WTC11 (cell line): ENCODE measurements at regions not wholly inside any gene's neighbourhood (a gene's known extent, or its start where the extent isn't known, plus 50 kb on each side); places are given as distances from the start of the nearest gene placed in this dataset.

Experiments
- ATAC-seq: fragments of 200-7000 bp; cut with Tn5 transposase; 2 replicates; pipeline ENCODE4 v1.10.0; 2021; ENCODE audit warnings: mild to moderate bottlenecking, moderate library complexity
- CTCF ChIA-PET: fragments of 300-600 bp; sonication (Branson Sonifier 250); formaldehyde crosslinking; loops from one replicate; lab custom pipeline; 2021; ENCODE audit warnings: antibody characterized with exemption; lab: Charles Lee
- POLR2A ChIA-PET: fragments of 350-600 bp; sonication (Branson Sonifier 250); formaldehyde crosslinking; loops from one replicate; lab custom pipeline; 2021; ENCODE audit warnings: antibody characterized with exemption; lab: Charles Lee
- DNase-seq: peaks from one replicate; pipeline ENCODE4 v3.0.0; 2021; ENCODE audit warnings: low spot score
- H3K27ac Mint-ChIP-seq: 2 replicates; pipeline ENCODE4 v1.8.0; 2021; ENCODE audit warnings: mixed read lengths
- H3K27me3 Mint-ChIP-seq: 2 replicates; pipeline ENCODE4 v1.8.0; 2021; ENCODE audit warnings: low read depth, mild to moderate bottlenecking, moderate library complexity, mixed read lengths
- H3K36me3 Mint-ChIP-seq: 2 replicates; pipeline ENCODE4 v1.8.0; 2021; ENCODE audit warnings: mixed read lengths
- H3K4me1 Mint-ChIP-seq: 2 replicates; pipeline ENCODE4 v1.8.0; 2022; ENCODE audit warnings: mixed read lengths
- H3K4me3 Mint-ChIP-seq: 2 replicates; pipeline ENCODE4 v1.8.0; 2021; ENCODE audit warnings: mild to moderate bottlenecking, moderate library complexity, mixed read lengths
- H3K9me3 Mint-ChIP-seq: 2 replicates; pipeline ENCODE4 v1.8.0; 2021; ENCODE audit warnings: mixed read lengths
- ATF1 ChIP-seq: sonication (generic); formaldehyde crosslinking; IDR thresholded peaks from 2 replicates; pipeline ENCODE4 v1.8.1; 2023; ENCODE audit warnings: mild to moderate bottlenecking, moderate library complexity, missing genetic modification reagents
- CBFB ChIP-seq: sonication (generic); formaldehyde crosslinking; IDR thresholded peaks from 2 replicates; pipeline ENCODE4 v1.8.1; 2022; ENCODE audit warnings: mild to moderate bottlenecking, low read depth, missing genetic modification reagents
- CREM ChIP-seq: sonication (generic); formaldehyde crosslinking; IDR thresholded peaks from 2 replicates; pipeline ENCODE4 v1.8.1; 2022; ENCODE audit warnings: mild to moderate bottlenecking, missing genetic modification reagents, moderate library complexity
- FOXJ3 ChIP-seq: sonication (generic); formaldehyde crosslinking; IDR thresholded peaks from 2 replicates; pipeline ENCODE4 v1.9.0; 2021; ENCODE audit warnings: missing genetic modification reagents, mild to moderate bottlenecking, borderline replicate concordance
- FOXK1 ChIP-seq: sonication (generic); formaldehyde crosslinking; IDR thresholded peaks from 2 replicates; pipeline ENCODE4 v1.8.0; 2022; ENCODE audit warnings: mild to moderate bottlenecking, moderate library complexity, missing genetic modification reagents
- GABPB1 ChIP-seq: sonication (generic); formaldehyde crosslinking; IDR thresholded peaks from 2 replicates; pipeline ENCODE4 v1.8.1; 2023; ENCODE audit warnings: mild to moderate bottlenecking, missing genetic modification reagents
- GTF2I ChIP-seq: fragments of 250-450 bp; sonication (Bioruptor Pico); conservative IDR thresholded peaks from 2 replicates; pipeline ENCODE4 v1.4.0; 2021; ENCODE audit warnings: mild to moderate bottlenecking
- JAZF1 ChIP-seq: fragments of 250-450 bp; sonication (Bioruptor Pico); IDR thresholded peaks from 2 replicates; pipeline ENCODE4 v1.9.0; 2021; ENCODE audit warnings: moderate library complexity, mild to moderate bottlenecking, inconsistent platforms
- NR3C1 ChIP-seq: sonication (generic); formaldehyde crosslinking; conservative IDR thresholded peaks from 2 replicates; pipeline ENCODE4 v1.8.1; 2023; ENCODE audit warnings: low read depth, mild to moderate bottlenecking, missing genetic modification reagents
- RORB ChIP-seq: fragments of 250-450 bp; sonication (Bioruptor Pico); IDR thresholded peaks from 2 replicates; pipeline ENCODE4 v1.9.0; 2021; ENCODE audit warnings: mild to moderate bottlenecking
- TP53 ChIP-seq: sonication (generic); formaldehyde crosslinking; IDR thresholded peaks from 2 replicates; pipeline ENCODE4 v1.8.1; 2023; ENCODE audit warnings: mild to moderate bottlenecking, missing genetic modification reagents
- USF2 ChIP-seq: sonication (generic); formaldehyde crosslinking; IDR thresholded peaks from 2 replicates; pipeline ENCODE4 v1.8.1; 2023; ENCODE audit warnings: mild to moderate bottlenecking, missing genetic modification reagents, moderate library complexity
- ZBTB43 ChIP-seq: sonication (generic); formaldehyde crosslinking; IDR thresholded peaks from 2 replicates; pipeline ENCODE4 v1.8.1; 2023; ENCODE audit warnings: mild to moderate bottlenecking, missing genetic modification reagents
- ZMAT4 ChIP-seq: fragments of 250-450 bp; sonication (Bioruptor Pico); IDR thresholded peaks from 2 replicates; pipeline ENCODE4 v1.9.0; 2021; ENCODE audit warnings: mild to moderate bottlenecking
- ZNF219 ChIP-seq: sonication (generic); formaldehyde crosslinking; IDR thresholded peaks from 2 replicates; pipeline ENCODE4 v1.8.0; 2023; ENCODE audit warnings: missing genetic modification reagents, mild to moderate bottlenecking, borderline replicate concordance
- ZNF232 ChIP-seq: sonication (generic); formaldehyde crosslinking; IDR thresholded peaks from 2 replicates; pipeline ENCODE4 v1.8.0; 2022; ENCODE audit warnings: mild to moderate bottlenecking, missing genetic modification reagents
- ZNF263 ChIP-seq: sonication (generic); formaldehyde crosslinking; IDR thresholded peaks from 2 replicates; pipeline ENCODE4 v1.8.1; 2022; ENCODE audit warnings: low read depth, mild to moderate bottlenecking, moderate library complexity, missing genetic modification reagents
- ZNF317 ChIP-seq: sonication (generic); formaldehyde crosslinking; IDR thresholded peaks from 2 replicates; pipeline ENCODE4 v1.8.1; 2023; ENCODE audit warnings: low read depth, mild to moderate bottlenecking, moderate library complexity, missing genetic modification reagents, borderline replicate concordance
- ZNF396 ChIP-seq: fragments of 250-450 bp; sonication (Bioruptor Pico); IDR thresholded peaks from 2 replicates; pipeline ENCODE4 v1.8.0; 2021; ENCODE audit warnings: mild to moderate bottlenecking, moderate library complexity, borderline replicate concordance
- ZNF512 ChIP-seq: sonication (generic); formaldehyde crosslinking; IDR thresholded peaks from 2 replicates; pipeline ENCODE4 v1.8.1; 2022; ENCODE audit warnings: missing genetic modification reagents, borderline replicate concordance
- TF ChIP-seq, protein P1 (sequence below): fragments of 250-450 bp; sonication (Bioruptor Pico); IDR thresholded peaks from 2 replicates; pipeline ENCODE4 v1.9.0; 2021; ENCODE audit warnings: moderate library complexity, mild to moderate bottlenecking, inconsistent platforms, borderline replicate concordance
- TF ChIP-seq, protein P2 (sequence below): sonication (generic); formaldehyde crosslinking; IDR thresholded peaks from 2 replicates; pipeline ENCODE4 v1.8.1; 2022; ENCODE audit warnings: mild to moderate bottlenecking, moderate library complexity, missing genetic modification reagents
- TF ChIP-seq, protein P3 (sequence below): sonication (generic); formaldehyde crosslinking; IDR thresholded peaks from 2 replicates; pipeline ENCODE4 v1.8.0; 2023; ENCODE audit warnings: missing genetic modification reagents, mild to moderate bottlenecking, borderline replicate concordance

DNA sequence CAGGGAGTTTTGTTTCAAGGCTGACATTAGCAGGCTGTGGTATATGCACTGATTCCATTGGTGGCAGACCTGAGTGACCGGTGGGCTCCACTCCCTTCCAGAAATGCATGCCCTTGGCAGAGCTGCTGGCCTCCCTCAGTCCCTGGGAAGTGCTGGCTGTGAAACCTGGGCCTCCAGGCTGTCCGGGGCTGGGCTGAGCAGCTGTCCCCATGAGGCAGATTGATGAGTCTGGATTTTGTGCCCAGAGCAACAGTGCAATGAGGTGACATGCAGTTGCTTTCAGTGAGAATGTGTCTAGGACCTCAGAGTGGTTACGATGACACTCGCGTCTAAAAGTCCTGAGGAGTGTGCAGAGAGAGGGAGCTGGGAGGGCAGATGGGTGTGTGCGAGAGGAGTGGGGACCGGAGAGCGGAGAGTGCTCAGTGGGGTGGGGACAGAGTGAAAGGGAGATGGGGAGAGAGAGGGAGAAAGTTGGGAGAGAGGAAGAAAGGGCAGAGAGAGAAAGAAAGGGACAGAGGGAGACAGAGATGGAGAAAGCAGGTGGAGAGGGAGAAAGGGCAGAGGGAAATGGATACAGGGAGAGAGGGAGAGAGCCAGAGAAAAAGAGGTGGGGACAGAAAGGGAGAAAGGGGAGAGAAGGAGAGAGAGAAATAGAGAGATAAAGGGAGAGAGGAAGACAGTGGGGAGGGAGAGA is 978.3 kb downstream of the BRD1 start:
- DNase-seq (no peak), ATAC-seq (no peak)
- no peaks in the 10 kb centered on the region for H3K36me3 Mint-ChIP-seq
- H3K27ac Mint-ChIP-seq, result no peak overlapping the region
- CTCF ChIA-PET, result interaction anchor here (0.9 kb wide), 1 partner anchor 119 kb away, joined by 3 read pairs; no protein-coding TSS in a partner anchor
- no peaks in the 10 kb centered on the region for H3K4me1 Mint-ChIP-seq
- no peaks in the 10 kb centered on the region; the same call in 1 of the 2 replicates for H3K27me3 Mint-ChIP-seq
- POLR2A ChIA-PET, result no interaction called here
- H3K4me3 Mint-ChIP-seq, result no peak overlapping the region
- no peak for TF ChIP-seq TP53 (CRISPR knock-in tag)
- no peak for TF ChIP-seq NR3C1 (CRISPR knock-in tag)
- TF ChIP-seq ZNF512 (CRISPR knock-in tag), result no peak
- TF ChIP-seq CREM (CRISPR knock-in tag), result no peak
- no peak for TF ChIP-seq GABPB1 (CRISPR knock-in tag)
- no peak for TF ChIP-seq GTF2I (CRISPR knock-in tag)
- no peak for TF ChIP-seq ZNF396 (CRISPR knock-in tag)
- TF ChIP-seq, protein P1, sequence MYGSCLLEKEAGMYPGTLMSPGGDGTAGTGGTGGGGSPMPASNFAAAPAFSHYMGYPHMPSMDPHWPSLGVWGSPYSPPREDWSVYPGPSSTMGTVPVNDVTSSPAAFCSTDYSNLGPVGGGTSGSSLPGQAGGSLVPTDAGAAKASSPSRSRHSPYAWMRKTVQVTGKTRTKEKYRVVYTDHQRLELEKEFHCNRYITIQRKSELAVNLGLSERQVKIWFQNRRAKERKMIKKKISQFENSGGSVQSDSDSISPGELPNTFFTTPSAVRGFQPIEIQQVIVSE (CRISPR knock-in tag), result no peak
- no peak for TF ChIP-seq ATF1 (CRISPR knock-in tag)
- no peak for TF ChIP-seq FOXJ3 (CRISPR knock-in tag)
- no peak for TF ChIP-seq ZNF219
- TF ChIP-seq ZNF317 (CRISPR knock-in tag), result no peak
- no peak for TF ChIP-seq ZMAT4 (CRISPR knock-in tag)
- TF ChIP-seq JAZF1 (CRISPR knock-in tag), result no peak
- TF ChIP-seq USF2 (CRISPR knock-in tag), result no peak
- no peak for TF ChIP-seq RORB
- peaks cover 6% of the 10 kb centered on the region for H3K9me3 Mint-ChIP-seq

- Mint-ChIP-seq H3K4me1 (no peaks in the 10 kb centered on the region), H3K27me3 (no peaks in the 10 kb centered on the region; the same call in 1 of the 2 replicates), H3K36me3 (no peaks in the 10 kb centered on the region), H3K4me3 (no peak overlapping the region), H3K9me3 (peaks cover 5% of the 10 kb centered on the region; the same call in 1 of the 2 replicates), H3K27ac (no peak overlapping the region)
- ATAC-seq, result no peak
- POLR2A ChIA-PET, result no interaction called here
- no peak for DNase-seq
- CTCF ChIA-PET, result no interaction called here
- TF ChIP-seq, protein P2, sequence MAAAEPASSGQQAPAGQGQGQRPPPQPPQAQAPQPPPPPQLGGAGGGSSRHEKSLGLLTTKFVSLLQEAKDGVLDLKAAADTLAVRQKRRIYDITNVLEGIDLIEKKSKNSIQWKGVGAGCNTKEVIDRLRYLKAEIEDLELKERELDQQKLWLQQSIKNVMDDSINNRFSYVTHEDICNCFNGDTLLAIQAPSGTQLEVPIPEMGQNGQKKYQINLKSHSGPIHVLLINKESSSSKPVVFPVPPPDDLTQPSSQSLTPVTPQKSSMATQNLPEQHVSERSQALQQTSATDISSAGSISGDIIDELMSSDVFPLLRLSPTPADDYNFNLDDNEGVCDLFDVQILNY (CRISPR knock-in tag), result no peak
- TF ChIP-seq FOXK1 (CRISPR knock-in tag) (no peak), ZNF263 (CRISPR knock-in tag) (no peak), FOXJ3 (CRISPR knock-in tag) (no peak), ZNF232 (CRISPR knock-in tag) (no peak), USF2 (CRISPR knock-in tag) (no peak), CBFB (CRISPR knock-in tag) (no peak), ZBTB43 (no peak), ZNF396 (CRISPR knock-in tag) (no peak)
- TF ChIP-seq, protein P3, sequence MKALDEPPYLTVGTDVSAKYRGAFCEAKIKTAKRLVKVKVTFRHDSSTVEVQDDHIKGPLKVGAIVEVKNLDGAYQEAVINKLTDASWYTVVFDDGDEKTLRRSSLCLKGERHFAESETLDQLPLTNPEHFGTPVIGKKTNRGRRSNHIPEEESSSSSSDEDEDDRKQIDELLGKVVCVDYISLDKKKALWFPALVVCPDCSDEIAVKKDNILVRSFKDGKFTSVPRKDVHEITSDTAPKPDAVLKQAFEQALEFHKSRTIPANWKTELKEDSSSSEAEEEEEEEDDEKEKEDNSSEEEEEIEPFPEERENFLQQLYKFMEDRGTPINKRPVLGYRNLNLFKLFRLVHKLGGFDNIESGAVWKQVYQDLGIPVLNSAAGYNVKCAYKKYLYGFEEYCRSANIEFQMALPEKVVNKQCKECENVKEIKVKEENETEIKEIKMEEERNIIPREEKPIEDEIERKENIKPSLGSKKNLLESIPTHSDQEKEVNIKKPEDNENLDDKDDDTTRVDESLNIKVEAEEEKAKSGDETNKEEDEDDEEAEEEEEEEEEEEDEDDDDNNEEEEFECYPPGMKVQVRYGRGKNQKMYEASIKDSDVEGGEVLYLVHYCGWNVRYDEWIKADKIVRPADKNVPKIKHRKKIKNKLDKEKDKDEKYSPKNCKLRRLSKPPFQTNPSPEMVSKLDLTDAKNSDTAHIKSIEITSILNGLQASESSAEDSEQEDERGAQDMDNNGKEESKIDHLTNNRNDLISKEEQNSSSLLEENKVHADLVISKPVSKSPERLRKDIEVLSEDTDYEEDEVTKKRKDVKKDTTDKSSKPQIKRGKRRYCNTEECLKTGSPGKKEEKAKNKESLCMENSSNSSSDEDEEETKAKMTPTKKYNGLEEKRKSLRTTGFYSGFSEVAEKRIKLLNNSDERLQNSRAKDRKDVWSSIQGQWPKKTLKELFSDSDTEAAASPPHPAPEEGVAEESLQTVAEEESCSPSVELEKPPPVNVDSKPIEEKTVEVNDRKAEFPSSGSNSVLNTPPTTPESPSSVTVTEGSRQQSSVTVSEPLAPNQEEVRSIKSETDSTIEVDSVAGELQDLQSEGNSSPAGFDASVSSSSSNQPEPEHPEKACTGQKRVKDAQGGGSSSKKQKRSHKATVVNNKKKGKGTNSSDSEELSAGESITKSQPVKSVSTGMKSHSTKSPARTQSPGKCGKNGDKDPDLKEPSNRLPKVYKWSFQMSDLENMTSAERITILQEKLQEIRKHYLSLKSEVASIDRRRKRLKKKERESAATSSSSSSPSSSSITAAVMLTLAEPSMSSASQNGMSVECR, result no peak
These were observed 981.5 kb downstream of the BRD1 start for GRCh38 chr22:48846200-48846599.
